Colonic mucosa (tissue), 4 donors: ENCODE measurements at regions not wholly inside any gene's neighbourhood (a gene's known extent, or its start where the extent isn't known, plus 50 kb on each side); places are given as distances from the start of the nearest gene placed in this dataset.

Source experiments
- DNase-seq: peaks from one replicate; pipeline ENCODE4 v3.0.0-alpha.2; 2020
- H3K27ac ChIP-seq: fragments of 200-600 bp; one replicate; pipeline ENCODE4 v1.8.0; 2021
- H3K27me3 ChIP-seq: fragments of 200-600 bp; one replicate; pipeline ENCODE4 v1.8.0; 2021
- H3K36me3 ChIP-seq: fragments of 200-600 bp; one replicate; pipeline ENCODE4 v1.8.0; 2021
- H3K4me1 ChIP-seq: fragments of 200-600 bp; one replicate; pipeline ENCODE4 v1.8.0; 2021; ENCODE audit warnings: mild to moderate bottlenecking
- H3K4me3 ChIP-seq: fragments of 200-600 bp; one replicate; pipeline ENCODE4 v1.8.0; 2021
- H3K9ac ChIP-seq, 2 donors: one replicate each; pipeline ENCODE4 v1.7.0; 2013; ENCODE audit warnings: control low read depth in 2 of 2, low read depth in 2 of 2, low read length in 2 of 2
- H3K9me3 ChIP-seq: fragments of 200-600 bp; one replicate; pipeline ENCODE4 v1.8.0; 2021
- intact Hi-C: fragments of 100-400 bp; cut with DNase I; formaldehyde crosslinking; loops from one replicate; pipeline ENCODE4 v1.14.1; 2022
- TF ChIP-seq, protein P1 (sequence below): fragments of 200-600 bp; IDR thresholded peaks from one replicate; pipeline ENCODE4 v1.8.0; 2022; ENCODE audit warnings: antibody characterized with exemption, mild to moderate bottlenecking
- donor health status: healthy.
- donor health status: DM: no; HTN: no; CAD: no.
- donor health status: DM: no; HTN: no; CAD: no.

DNA sequence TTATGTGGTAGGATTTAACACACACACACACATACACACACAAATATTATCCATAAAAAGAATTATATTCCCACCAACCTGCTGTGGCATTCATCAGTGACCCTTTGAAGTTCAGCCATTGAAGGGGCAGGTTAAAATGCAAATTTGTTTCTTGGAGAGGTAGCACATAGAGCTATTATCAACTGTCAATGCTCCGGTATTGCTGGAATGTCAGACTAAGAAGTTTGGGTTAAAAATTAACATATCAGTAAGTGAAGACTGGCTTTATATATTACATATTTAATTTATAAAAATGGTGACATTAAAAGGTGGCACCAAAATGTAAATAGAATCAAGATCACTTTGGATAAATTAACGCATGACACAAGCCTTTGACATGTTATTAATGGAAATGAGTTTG is 207.3 kb downstream of the DAD1 start:
- Histone ChIP-seq H3K4me1 (no peaks in the 10 kb centered on the region), H3K27me3 (no peaks in the 10 kb centered on the region), H3K4me3 (no peak overlapping the region), H3K9me3 (no peaks in the 10 kb centered on the region), H3K9ac (no peak overlapping the region), H3K36me3 (no peaks in the 10 kb centered on the region), H3K27ac (no peak overlapping the region)
- DNase-seq, result no peak
- TF ChIP-seq, protein P1, sequence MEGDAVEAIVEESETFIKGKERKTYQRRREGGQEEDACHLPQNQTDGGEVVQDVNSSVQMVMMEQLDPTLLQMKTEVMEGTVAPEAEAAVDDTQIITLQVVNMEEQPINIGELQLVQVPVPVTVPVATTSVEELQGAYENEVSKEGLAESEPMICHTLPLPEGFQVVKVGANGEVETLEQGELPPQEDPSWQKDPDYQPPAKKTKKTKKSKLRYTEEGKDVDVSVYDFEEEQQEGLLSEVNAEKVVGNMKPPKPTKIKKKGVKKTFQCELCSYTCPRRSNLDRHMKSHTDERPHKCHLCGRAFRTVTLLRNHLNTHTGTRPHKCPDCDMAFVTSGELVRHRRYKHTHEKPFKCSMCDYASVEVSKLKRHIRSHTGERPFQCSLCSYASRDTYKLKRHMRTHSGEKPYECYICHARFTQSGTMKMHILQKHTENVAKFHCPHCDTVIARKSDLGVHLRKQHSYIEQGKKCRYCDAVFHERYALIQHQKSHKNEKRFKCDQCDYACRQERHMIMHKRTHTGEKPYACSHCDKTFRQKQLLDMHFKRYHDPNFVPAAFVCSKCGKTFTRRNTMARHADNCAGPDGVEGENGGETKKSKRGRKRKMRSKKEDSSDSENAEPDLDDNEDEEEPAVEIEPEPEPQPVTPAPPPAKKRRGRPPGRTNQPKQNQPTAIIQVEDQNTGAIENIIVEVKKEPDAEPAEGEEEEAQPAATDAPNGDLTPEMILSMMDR, result no peak
- intact Hi-C loops, result loop anchor here (10.0 kb wide), 1 partner anchor 273 kb away; no protein-coding TSS in a partner anchor

DNA sequence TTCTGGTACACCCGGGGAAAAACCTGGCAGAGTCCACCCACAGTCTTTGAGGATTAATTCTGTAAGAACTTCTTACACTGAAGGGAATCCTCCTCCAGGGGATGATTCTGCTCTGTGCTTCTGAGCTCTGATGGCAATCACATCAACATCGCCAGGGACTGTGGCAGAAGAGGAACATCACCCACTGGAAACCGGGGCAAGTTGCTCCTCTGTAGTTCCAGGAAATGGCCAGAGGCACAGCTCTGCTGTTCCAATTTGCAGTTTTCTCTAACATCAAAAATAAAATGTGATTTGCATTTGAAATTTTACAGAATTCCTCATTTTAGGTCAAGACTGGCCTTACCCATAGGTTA is 207.6 kb downstream of the DAD1 start:
- Histone ChIP-seq H3K4me3 (no peak overlapping the region), H3K27me3 (no peaks in the 10 kb centered on the region), H3K9me3 (no peaks in the 10 kb centered on the region), H3K9ac (no peak overlapping the region), H3K27ac (no peak overlapping the region), H3K4me1 (no peaks in the 10 kb centered on the region), H3K36me3 (no peaks in the 10 kb centered on the region)
- DNase-seq, result no peak
- intact Hi-C loops, result loop anchor here (10.0 kb wide), 1 partner anchor 273 kb away; no protein-coding TSS in a partner anchor
- TF ChIP-seq, protein P1, result no peak

DNA sequence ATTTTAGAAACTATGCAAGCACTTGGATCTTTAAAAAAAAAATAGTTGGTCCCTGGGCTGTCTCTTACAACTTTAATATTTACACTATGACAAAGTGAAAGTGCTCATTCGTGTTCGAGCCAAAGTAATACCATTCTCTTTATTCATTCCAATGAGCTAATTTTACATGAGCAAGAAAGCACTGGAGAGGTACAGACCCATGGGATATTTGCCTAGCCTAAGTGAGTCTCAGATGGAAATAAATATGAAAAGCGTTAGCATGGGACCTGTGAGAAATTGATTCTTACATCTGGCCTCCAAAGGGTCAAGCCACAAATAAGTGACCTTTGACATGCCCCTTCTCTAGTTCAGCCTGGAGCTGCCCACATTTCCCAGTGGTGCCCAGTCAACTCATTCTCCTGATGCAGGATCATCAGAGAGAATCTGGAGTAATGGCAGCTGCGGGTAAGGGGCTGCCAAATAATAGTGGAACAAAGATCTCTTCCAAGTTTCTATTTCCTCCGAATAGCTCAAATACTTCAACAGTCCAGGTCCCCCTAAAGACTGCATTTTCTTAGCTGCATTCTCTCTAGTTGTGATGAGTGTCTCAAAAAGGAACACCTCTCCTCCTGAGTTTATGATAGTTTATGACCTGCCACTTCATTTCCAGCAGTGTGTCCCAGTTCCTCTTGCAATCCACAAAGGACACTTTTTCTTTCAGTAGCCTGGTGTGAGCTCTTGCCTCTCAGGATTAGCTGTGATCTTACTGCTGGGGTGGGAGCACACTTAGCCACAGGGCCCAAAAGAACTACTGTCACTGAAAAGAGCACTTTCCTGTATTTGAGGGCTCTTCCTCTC is 208.2 kb downstream of the DAD1 start:
- Histone ChIP-seq H3K9me3 (no peaks in the 10 kb centered on the region), H3K4me1 (no peaks in the 10 kb centered on the region), H3K27me3 (no peaks in the 10 kb centered on the region), H3K27ac (no peak overlapping the region), H3K36me3 (no peaks in the 10 kb centered on the region), H3K4me3 (no peak overlapping the region), H3K9ac (no peak overlapping the region)
- TF ChIP-seq, protein P1, result no peak
- no peak for DNase-seq
- intact Hi-C loops, result loop anchor here (10.0 kb wide), 1 partner anchor 274 kb away; no protein-coding TSS in a partner anchor

- TF ChIP-seq, protein P1, result no peak
- Histone ChIP-seq H3K36me3 (no peaks in the 10 kb centered on the region), H3K9me3 (no peaks in the 10 kb centered on the region), H3K4me1 (no peaks in the 10 kb centered on the region), H3K27me3 (no peaks in the 10 kb centered on the region), H3K27ac (no peak overlapping the region), H3K9ac (no peak overlapping the region), H3K4me3 (no peak overlapping the region)
- intact Hi-C loops, result loop anchor here (10.0 kb wide), 1 partner anchor 275 kb away; no protein-coding TSS in a partner anchor
- no peak for DNase-seq
These were observed 209.3 kb downstream of the DAD1 start for GRCh38 chr14:22379727-22380126.

DNA sequence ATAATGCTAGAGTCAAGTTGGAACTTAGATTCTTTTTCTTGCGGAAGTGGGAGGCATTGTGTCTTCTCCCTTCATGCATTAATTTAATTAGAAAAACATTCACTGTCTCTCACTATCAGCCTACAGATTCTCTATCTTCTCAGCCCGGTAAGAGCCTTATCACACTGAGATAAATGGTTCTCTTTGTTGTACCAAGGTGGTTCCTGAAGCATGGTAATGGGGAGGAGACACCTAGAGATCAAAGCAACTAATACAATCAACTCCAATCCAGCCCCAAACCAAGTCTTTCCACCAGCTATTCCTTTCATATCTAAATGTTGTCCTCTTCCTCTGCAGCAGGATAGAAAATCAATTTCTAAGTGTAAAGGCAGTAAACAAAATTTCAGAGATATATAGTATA is 210.8 kb downstream of the DAD1 start:
- DNase-seq, result no peak
- Histone ChIP-seq H3K27me3 (no peaks in the 10 kb centered on the region), H3K9ac (no peak overlapping the region), H3K9me3 (no peaks in the 10 kb centered on the region), H3K4me3 (no peak overlapping the region), H3K27ac (no peak overlapping the region), H3K4me1 (no peaks in the 10 kb centered on the region), H3K36me3 (no peaks in the 10 kb centered on the region)
- TF ChIP-seq, protein P1, result no peak
- intact Hi-C loops, result no loop called here
